ENCODE measurements at regions not wholly inside any gene's neighbourhood (a gene's known extent, or its start where the extent isn't known, plus 50 kb on each side); places are given as distances from the start of the nearest gene placed in this dataset.

DNA sequence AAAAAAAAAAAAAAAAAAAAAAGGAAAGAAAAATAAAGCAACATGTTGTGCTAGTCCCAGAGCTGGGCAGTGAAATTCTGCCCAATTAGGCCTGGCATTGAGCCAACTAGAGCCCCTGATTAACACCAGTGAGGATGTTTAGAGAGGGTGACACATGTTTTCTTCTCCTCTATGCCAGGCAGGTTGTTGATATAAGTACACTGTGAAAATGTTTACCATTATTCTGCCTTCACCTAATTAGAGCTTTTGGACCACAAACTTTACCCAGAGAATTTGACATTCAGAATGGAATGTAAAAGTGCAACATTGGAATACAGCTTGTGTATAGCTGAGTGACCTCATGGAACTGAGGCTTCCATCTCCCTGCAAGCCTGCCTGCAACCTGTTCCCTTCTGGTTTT, 62.0 kb upstream of the EPCAM start:
- DNase-seq (ENCODE audit: low read depth in 6 of 9, low spot score in 9 of 9) = no peak
- no peaks in the 10 kb centered on the region for H3K9me3 ChIP-seq (ENCODE audit: control insufficient read depth in 2 of 2, insufficient read depth in 1 of 2, low read length in 1 of 2)
- H3K27me3 ChIP-seq (ENCODE audit: control insufficient read depth in 2 of 2, insufficient read depth in 1 of 2, low read length in 1 of 2) = no peaks in the 10 kb centered on the region
- H3K4me3 ChIP-seq (ENCODE audit: low read length in 2 of 2) = no peak overlapping the region
- no peak overlapping the region for H3K27ac ChIP-seq (ENCODE audit: low read depth in 1 of 2, low read length in 1 of 2)
- peaks cover 9 to 18% of the 10 kb centered on the region in 2 donors for H3K4me1 ChIP-seq (ENCODE audit: control insufficient read depth in 2 of 2, insufficient read depth in 2 of 2, low read length in 2 of 2)
- H3K36me3 ChIP-seq (ENCODE audit: control insufficient read depth in 2 of 2, insufficient read depth in 2 of 2, low read length in 1 of 2) = no peaks in the 10 kb centered on the region

GRCh38 chr2:47304654-47305053, 64.5 kb upstream of the EPCAM start:
- WGBS = 85% methylated on average over 4 of the region's 4 CpGs
- no peak overlapping the region for H3K27ac ChIP-seq (ENCODE audit: low read depth in 1 of 2, low read length in 1 of 2)

DNA sequence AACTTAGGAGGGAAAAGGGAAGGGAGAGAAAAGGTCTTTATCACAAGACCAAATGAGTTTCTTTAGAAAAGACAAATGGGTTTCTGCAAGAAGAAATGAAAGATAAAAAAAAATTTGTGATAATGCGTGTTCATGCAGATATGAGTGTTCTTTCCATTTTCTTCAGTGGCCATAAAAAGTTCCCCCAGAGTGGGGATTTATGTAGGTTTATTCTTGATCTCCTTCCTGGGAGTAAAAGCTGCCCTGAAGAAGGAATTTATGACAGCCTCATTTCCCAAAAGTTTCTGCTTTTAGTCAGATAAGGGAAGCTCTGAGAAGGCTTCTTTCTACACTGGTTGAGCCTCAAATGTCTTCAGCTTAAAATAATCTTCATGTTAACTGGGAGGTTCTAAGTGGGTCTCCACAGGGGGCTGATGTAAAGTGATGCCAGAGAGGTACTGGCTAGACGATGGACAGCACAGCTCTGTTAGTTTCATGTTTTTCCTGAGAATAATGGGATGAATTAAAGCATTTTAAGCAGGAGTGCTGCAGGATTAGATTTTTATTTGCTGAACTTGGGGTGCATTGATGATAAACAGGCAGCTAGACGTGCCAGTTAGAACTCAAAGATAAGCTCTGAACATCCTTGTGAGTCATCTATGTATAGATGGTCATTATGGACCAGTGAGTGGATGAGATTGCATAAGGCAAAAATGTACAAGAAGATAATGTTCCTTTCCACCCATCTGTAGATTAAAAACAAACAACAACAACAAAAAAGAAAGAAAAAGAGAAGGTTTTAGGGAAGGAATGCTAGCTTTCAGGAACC, 65.6 kb upstream of the EPCAM start:
- no peak for DNase-seq (ENCODE audit: low read depth in 6 of 9, low spot score in 9 of 9)
- Histone ChIP-seq H3K36me3 (ENCODE audit: control insufficient read depth in 2 of 2, insufficient read depth in 2 of 2, low read length in 1 of 2) (no peaks in the 10 kb centered on the region), H3K4me1 (ENCODE audit: control insufficient read depth in 2 of 2, insufficient read depth in 2 of 2, low read length in 2 of 2) (peaks cover 0 to 4% of the 10 kb centered on the region in 2 donors), H3K4me3 (ENCODE audit: low read length in 2 of 2) (no peak overlapping the region), H3K27me3 (ENCODE audit: control insufficient read depth in 2 of 2, insufficient read depth in 1 of 2, low read length in 1 of 2) (no peaks in the 10 kb centered on the region), H3K9me3 (ENCODE audit: control insufficient read depth in 2 of 2, insufficient read depth in 1 of 2, low read length in 1 of 2) (no peaks in the 10 kb centered on the region), H3K27ac (ENCODE audit: low read depth in 1 of 2, low read length in 1 of 2) (no peak overlapping the region)
- WGBS = 87% methylated on average over 3 of the region's 3 CpGs

More at GRCh38 chr2:47304654-47305053, 64.5 kb upstream of the EPCAM start:
- H3K27me3 ChIP-seq (ENCODE audit: control insufficient read depth in 2 of 2, insufficient read depth in 1 of 2, low read length in 1 of 2) = no peaks in the 10 kb centered on the region
- H3K4me3 ChIP-seq (ENCODE audit: low read length in 2 of 2) = no peak overlapping the region
- peaks cover 0 to 6% of the 10 kb centered on the region in 2 donors for H3K4me1 ChIP-seq (ENCODE audit: control insufficient read depth in 2 of 2, insufficient read depth in 2 of 2, low read length in 2 of 2)
- no peaks in the 10 kb centered on the region for H3K9me3 ChIP-seq (ENCODE audit: control insufficient read depth in 2 of 2, insufficient read depth in 1 of 2, low read length in 1 of 2)
- DNase-seq (ENCODE audit: low read depth in 6 of 9, low spot score in 9 of 9) = no peak
- no peaks in the 10 kb centered on the region for H3K36me3 ChIP-seq (ENCODE audit: control insufficient read depth in 2 of 2, insufficient read depth in 2 of 2, low read length in 1 of 2)

DNA sequence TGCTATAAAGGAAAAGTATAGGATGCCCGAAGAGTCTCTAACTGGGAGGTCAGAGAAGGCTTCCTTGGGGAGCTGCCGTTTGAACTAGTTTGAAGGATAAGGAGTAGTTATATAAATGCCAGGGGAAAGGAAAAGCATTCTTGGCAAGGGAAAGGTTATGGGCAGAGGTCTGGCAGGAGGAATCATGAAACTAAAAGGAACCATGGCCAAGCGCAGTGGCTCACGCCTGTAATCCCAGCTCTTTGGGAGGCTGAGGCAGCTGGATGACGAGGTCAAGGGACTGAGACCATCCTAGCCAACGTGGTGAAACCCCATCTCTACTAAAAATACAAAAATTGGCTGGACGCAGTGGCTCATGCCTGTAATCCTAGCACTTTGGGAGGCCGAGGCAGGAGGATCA, 66.8 kb upstream of the EPCAM start:
- DNase-seq (ENCODE audit: low read depth in 6 of 9, low spot score in 9 of 9) = no peak
- peaks cover 0 to 4% of the 10 kb centered on the region in 2 donors for H3K4me1 ChIP-seq (ENCODE audit: control insufficient read depth in 2 of 2, insufficient read depth in 2 of 2, low read length in 2 of 2)
- H3K9me3 ChIP-seq (ENCODE audit: control insufficient read depth in 2 of 2, insufficient read depth in 1 of 2, low read length in 1 of 2) = no peaks in the 10 kb centered on the region
- H3K4me3 ChIP-seq (ENCODE audit: low read length in 2 of 2) = no peak overlapping the region
- WGBS = 89% methylated on average over 8 of the region's 8 CpGs
- H3K27me3 ChIP-seq (ENCODE audit: control insufficient read depth in 2 of 2, insufficient read depth in 1 of 2, low read length in 1 of 2) = no peaks in the 10 kb centered on the region
- H3K27ac ChIP-seq (ENCODE audit: low read depth in 1 of 2, low read length in 1 of 2) = no peak overlapping the region
- no peaks in the 10 kb centered on the region for H3K36me3 ChIP-seq (ENCODE audit: control insufficient read depth in 2 of 2, insufficient read depth in 2 of 2, low read length in 1 of 2)

GRCh38 chr2:47301731-47302130, 67.4 kb upstream of the EPCAM start:
- no peak overlapping the region for H3K27ac ChIP-seq (ENCODE audit: low read depth in 1 of 2, low read length in 1 of 2)
- H3K4me3 ChIP-seq (ENCODE audit: low read length in 2 of 2) = no peak overlapping the region
- no peaks in the 10 kb centered on the region for H3K27me3 ChIP-seq (ENCODE audit: control insufficient read depth in 2 of 2, insufficient read depth in 1 of 2, low read length in 1 of 2)
- 93% methylated on average over 4 of the region's 4 CpGs for WGBS
- H3K4me1 ChIP-seq (ENCODE audit: control insufficient read depth in 2 of 2, insufficient read depth in 2 of 2, low read length in 2 of 2) = peaks cover 0 to 4% of the 10 kb centered on the region in 2 donors
- no peaks in the 10 kb centered on the region for H3K36me3 ChIP-seq (ENCODE audit: control insufficient read depth in 2 of 2, insufficient read depth in 2 of 2, low read length in 1 of 2)
- no peak for DNase-seq (ENCODE audit: low read depth in 6 of 9, low spot score in 9 of 9)
- no peaks in the 10 kb centered on the region for H3K9me3 ChIP-seq (ENCODE audit: control insufficient read depth in 2 of 2, insufficient read depth in 1 of 2, low read length in 1 of 2)

- peaks cover 0 to 4% of the 10 kb centered on the region in 2 donors for H3K4me1 ChIP-seq (ENCODE audit: control insufficient read depth in 2 of 2, insufficient read depth in 2 of 2, low read length in 2 of 2)
- no peaks in the 10 kb centered on the region for H3K9me3 ChIP-seq (ENCODE audit: control insufficient read depth in 2 of 2, insufficient read depth in 1 of 2, low read length in 1 of 2)
- no peaks in the 10 kb centered on the region for H3K36me3 ChIP-seq (ENCODE audit: control insufficient read depth in 2 of 2, insufficient read depth in 2 of 2, low read length in 1 of 2)
- H3K27ac ChIP-seq (ENCODE audit: low read depth in 1 of 2, low read length in 1 of 2) = no peak overlapping the region
- H3K4me3 ChIP-seq (ENCODE audit: low read length in 2 of 2) = no peak overlapping the region
- no peaks in the 10 kb centered on the region for H3K27me3 ChIP-seq (ENCODE audit: control insufficient read depth in 2 of 2, insufficient read depth in 1 of 2, low read length in 1 of 2)
- no peak for DNase-seq (ENCODE audit: low read depth in 6 of 9, low spot score in 9 of 9)
- 47% methylated on average over 3 of the region's 3 CpGs for WGBS
These were observed 67.9 kb upstream of the EPCAM start for GRCh38 chr2:47301277-47301618.

- Histone ChIP-seq H3K9me3 (ENCODE audit: control insufficient read depth in 2 of 2, insufficient read depth in 1 of 2, low read length in 1 of 2) (no peaks in the 10 kb centered on the region), H3K27ac (ENCODE audit: low read depth in 1 of 2, low read length in 1 of 2) (no peak overlapping the region), H3K36me3 (ENCODE audit: control insufficient read depth in 2 of 2, insufficient read depth in 2 of 2, low read length in 1 of 2) (no peaks in the 10 kb centered on the region), H3K4me1 (ENCODE audit: control insufficient read depth in 2 of 2, insufficient read depth in 2 of 2, low read length in 2 of 2) (peaks cover 0 to 4% of the 10 kb centered on the region in 2 donors), H3K27me3 (ENCODE audit: control insufficient read depth in 2 of 2, insufficient read depth in 1 of 2, low read length in 1 of 2) (no peaks in the 10 kb centered on the region), H3K4me3 (ENCODE audit: low read length in 2 of 2) (no peak overlapping the region)
- DNase-seq (ENCODE audit: low read depth in 6 of 9, low spot score in 9 of 9) = peak in 1 of 9 donors; percentile 39
- 40% methylated on average over 3 of the region's 3 CpGs for WGBS
These were observed 68.4 kb upstream of the EPCAM start for GRCh38 chr2:47300609-47301276.

GRCh38 chr2:47300081-47300480, 69.0 kb upstream of the EPCAM start:
- Histone ChIP-seq H3K36me3 (ENCODE audit: control insufficient read depth in 2 of 2, insufficient read depth in 2 of 2, low read length in 1 of 2) (no peaks in the 10 kb centered on the region), H3K4me3 (ENCODE audit: low read length in 2 of 2) (no peak overlapping the region), H3K9me3 (ENCODE audit: control insufficient read depth in 2 of 2, insufficient read depth in 1 of 2, low read length in 1 of 2) (no peaks in the 10 kb centered on the region), H3K4me1 (ENCODE audit: control insufficient read depth in 2 of 2, insufficient read depth in 2 of 2, low read length in 2 of 2) (peaks cover 0 to 4% of the 10 kb centered on the region in 2 donors), H3K27ac (ENCODE audit: low read depth in 1 of 2, low read length in 1 of 2) (no peak overlapping the region), H3K27me3 (ENCODE audit: control insufficient read depth in 2 of 2, insufficient read depth in 1 of 2, low read length in 1 of 2) (no peaks in the 10 kb centered on the region)
- no peak for DNase-seq (ENCODE audit: low read depth in 6 of 9, low spot score in 9 of 9)
- WGBS = 96% methylated on average over 1 of the region's 1 CpG

GRCh38 chr2:47299555-47299954, 69.6 kb upstream of the EPCAM start:
- no peak overlapping the region for H3K27ac ChIP-seq (ENCODE audit: low read depth in 1 of 2, low read length in 1 of 2)
- 94% methylated on average over 9 of the region's 9 CpGs for WGBS
- H3K9me3 ChIP-seq (ENCODE audit: control insufficient read depth in 2 of 2, insufficient read depth in 1 of 2, low read length in 1 of 2) = no peaks in the 10 kb centered on the region
- no peaks in the 10 kb centered on the region for H3K36me3 ChIP-seq (ENCODE audit: control insufficient read depth in 2 of 2, insufficient read depth in 2 of 2, low read length in 1 of 2)
- DNase-seq (ENCODE audit: low read depth in 6 of 9, low spot score in 9 of 9) = no peak
- H3K4me1 ChIP-seq (ENCODE audit: control insufficient read depth in 2 of 2, insufficient read depth in 2 of 2, low read length in 2 of 2) = peaks cover 0 to 4% of the 10 kb centered on the region in 2 donors
- H3K4me3 ChIP-seq (ENCODE audit: low read length in 2 of 2) = no peak overlapping the region
- no peaks in the 10 kb centered on the region for H3K27me3 ChIP-seq (ENCODE audit: control insufficient read depth in 2 of 2, insufficient read depth in 1 of 2, low read length in 1 of 2)
